A549 (cell line): ENCODE measurements at regions not wholly inside any gene's neighbourhood (a gene's known extent, or its start where the extent isn't known, plus 50 kb on each side); places are given as distances from the start of the nearest gene placed in this dataset.

Source experiments
- ATAC-seq, 2 experiments: fragments of 200-7000 bp in 1 of 2; fragments of >200 bp in 1 of 2; cut with Nextera tagmentation in 1 of 2; cut with Tn5 transposase in 1 of 2; 3 replicates each; pipeline versions ENCODE4 v1.8.0 to v1.9.1; 2018 to 2020; ENCODE audit warnings: mild to moderate bottlenecking in 1 of 2, moderate library complexity in 1 of 2
- CTCF ChIA-PET: fragments of 300-600 bp; sonication (Branson Sonifier 250); formaldehyde crosslinking; extraction: SDS; loops from one replicate; lab custom pipeline; 2021; ENCODE audit warnings: antibody characterized with exemption, inconsistent platforms; lab: Yijun Ruan, JAX
- POLR2A ChIA-PET: fragments of 350-600 bp; formaldehyde crosslinking; extraction: SDS; loops from one replicate; lab custom pipeline; 2021; ENCODE audit warnings: antibody characterized with exemption, inconsistent platforms; lab: Yijun Ruan, JAX
- DNase-seq, 2 experiments: peaks; one replicate each; pipeline versions ENCODE4 v3.0.0 to v3.0.0-alpha.2; 2011 to 2016; ENCODE audit warnings: low read depth in 1 of 2, low spot score in 1 of 2
- FAIRE-seq: peaks from 2 replicates; lab custom pipeline; 2011; peaks lifted over from hg19 to GRCh38; lab: Jason Lieb, UNC
- H3K27ac ChIP-seq, 2 experiments: fragments of >200 bp; sonication (Bioruptor Twin); formaldehyde crosslinking; 3 replicates each; pipeline ENCODE4 v1.5.1; 2016 to 2017
- H3K4me1 ChIP-seq: fragments of >200 bp; sonication (Bioruptor Twin); formaldehyde crosslinking; 3 replicates; pipeline ENCODE4 v1.6.1; 2016
- H3K4me2 ChIP-seq: fragments of >200 bp; sonication (Bioruptor Twin); formaldehyde crosslinking; 3 replicates; pipeline ENCODE4 v1.6.1; 2016
- H3K4me3 ChIP-seq: fragments of >200 bp; sonication (Bioruptor Twin); formaldehyde crosslinking; 3 replicates; pipeline ENCODE4 v1.5.1; 2016
- H3K9me3 ChIP-seq: fragments of >200 bp; sonication (Bioruptor Twin); formaldehyde crosslinking; 3 replicates; pipeline ENCODE4 v1.6.1; 2016
- ESRRA ChIP-seq: fragments of 150-350 bp; IDR thresholded peaks from 2 replicates; pipeline ENCODE4 v1.6.1; 2014; ENCODE audit warnings: mild to moderate bottlenecking, low read length, borderline replicate concordance
- JUN ChIP-seq, 2 experiments: fragments of >200 bp; sonication (Bioruptor Twin); formaldehyde crosslinking; IDR thresholded peaks; 2 replicates in 1 of 2; 3 replicates in 1 of 2; pipeline ENCODE4 v1.6.1; 2016 to 2017
- POLR2AphosphoS2 ChIP-seq: conservative IDR thresholded peaks from 2 replicates; pipeline ENCODE4 v1.6.1; 2012; ENCODE audit warnings: low read length, improper control_type of control experiment, inconsistent platforms
- RARB ChIP-seq: fragments of 250-450 bp; sonication (Bioruptor Pico); IDR thresholded peaks from 2 replicates; pipeline ENCODE4 v1.8.0; 2021; ENCODE audit warnings: mild to moderate bottlenecking, moderate library complexity
- TP53 ChIP-seq: fragments of 250-450 bp; sonication (Bioruptor Pico); IDR thresholded peaks from 2 replicates; pipeline ENCODE4 v1.5.0; 2021; ENCODE audit warnings: mild to moderate bottlenecking, moderate library complexity
- ZC3H11A ChIP-seq: fragments of 450-650 bp; IDR thresholded peaks from 2 replicates; pipeline ENCODE4 v1.6.1; 2014; ENCODE audit warnings: antibody characterized with exemption, mild to moderate bottlenecking
- WGBS: methylation state at CpG from one replicate; pipeline ENCODE4 v1.1.6; 2017; ENCODE audit errors: missing lambda C conversion rate; 5-methylcytosine and 5-hydroxymethylcytosine counted together
- TF ChIP-seq, protein P1 (sequence below): fragments of 250-450 bp; sonication (Bioruptor Pico); IDR thresholded peaks from 2 replicates; pipeline ENCODE4 v1.5.0; 2021; ENCODE audit warnings: mild to moderate bottlenecking, moderate library complexity, borderline replicate concordance

DNA sequence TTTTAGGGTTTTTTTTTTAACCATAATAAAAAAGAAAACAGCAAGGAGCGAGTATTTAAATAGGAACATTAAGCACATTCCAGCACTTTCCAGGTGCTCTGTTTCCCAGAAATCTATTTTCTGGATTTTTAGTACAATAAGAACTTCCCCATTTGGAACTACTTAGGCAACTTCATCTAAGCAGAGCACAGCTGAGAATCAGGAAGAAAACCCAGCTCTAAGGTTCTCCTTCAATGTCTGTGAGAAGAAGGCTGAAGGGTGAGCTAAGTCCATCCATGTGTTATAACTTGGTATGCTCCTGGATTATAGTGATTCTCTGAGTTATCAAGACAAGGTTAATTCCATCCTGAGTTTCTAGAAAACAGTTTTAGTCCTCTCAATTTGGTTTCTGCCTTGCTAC lies 181.9 kb downstream of the CYP26A1 start:
- FAIRE-seq (no peak), DNase-seq (no peak), ATAC-seq (no peak)
- CTCF ChIA-PET = no interaction called here
- WGBS = 87% methylated on average over 1 of the region's 1 CpG
- Histone ChIP-seq H3K27ac (no peak overlapping the region), H3K4me1 (no peaks in the 10 kb centered on the region), H3K4me3 (no peak overlapping the region), H3K4me2 (no peak overlapping the region), H3K9me3 (no peaks in the 10 kb centered on the region)
- TF ChIP-seq JUN (IDR thresholded peaks at IDR 0.05) = no peak
- TF ChIP-seq RARB (CRISPR knock-in tag) = no peak
- TF ChIP-seq, protein P1, sequence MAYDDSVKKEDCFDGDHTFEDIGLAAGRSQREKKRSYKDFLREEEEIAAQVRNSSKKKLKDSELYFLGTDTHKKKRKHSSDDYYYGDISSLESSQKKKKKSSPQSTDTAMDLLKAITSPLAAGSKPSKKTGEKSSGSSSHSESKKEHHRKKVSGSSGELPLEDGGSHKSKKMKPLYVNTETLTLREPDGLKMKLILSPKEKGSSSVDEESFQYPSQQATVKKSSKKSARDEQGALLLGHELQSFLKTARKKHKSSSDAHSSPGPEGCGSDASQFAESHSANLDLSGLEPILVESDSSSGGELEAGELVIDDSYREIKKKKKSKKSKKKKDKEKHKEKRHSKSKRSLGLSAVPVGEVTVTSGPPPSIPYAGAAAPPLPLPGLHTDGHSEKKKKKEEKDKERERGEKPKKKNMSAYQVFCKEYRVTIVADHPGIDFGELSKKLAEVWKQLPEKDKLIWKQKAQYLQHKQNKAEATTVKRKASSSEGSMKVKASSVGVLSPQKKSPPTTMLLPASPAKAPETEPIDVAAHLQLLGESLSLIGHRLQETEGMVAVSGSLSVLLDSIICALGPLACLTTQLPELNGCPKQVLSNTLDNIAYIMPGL = no peak
- TF ChIP-seq POLR2AphosphoS2 = no peak
- TF ChIP-seq TP53 (CRISPR knock-in tag) = no peak
- TF ChIP-seq ZC3H11A = no peak
- no peak for TF ChIP-seq ESRRA
- POLR2A ChIA-PET = no interaction called here
